ENCODE measurements at regions not wholly inside any gene's neighbourhood (a gene's known extent, or its start where the extent isn't known, plus 50 kb on each side); places are given as distances from the start of the nearest gene placed in this dataset.

DNA sequence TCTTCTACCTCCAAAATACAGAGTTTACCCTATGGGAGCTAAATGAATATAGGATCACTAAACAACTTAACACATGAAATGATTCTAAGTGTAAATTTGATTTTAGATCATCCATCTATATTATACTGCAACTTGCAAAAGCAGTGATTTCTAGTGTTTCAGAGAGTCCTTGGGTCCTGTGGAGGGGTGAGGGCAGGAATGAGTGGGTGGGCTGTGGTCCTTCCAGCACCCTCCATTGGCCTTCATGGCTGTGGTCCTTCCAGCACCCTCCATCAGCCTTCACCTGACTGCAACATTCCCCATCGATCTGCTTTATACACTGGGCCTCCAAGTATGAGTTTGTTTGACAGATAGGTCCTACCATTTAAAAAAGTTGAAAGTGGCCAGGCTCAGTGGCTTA, 70.5 kb downstream of the TTC6 start:
- TF ChIP-seq EP300 (conservative IDR thresholded peaks at IDR 0.05; ENCODE audit: poor library complexity, severe bottlenecking) (no peak), MXI1 (conservative IDR thresholded peaks at IDR 0.05; ENCODE audit: poor library complexity, severe bottlenecking) (no peak), RAD21 (conservative IDR thresholded peaks at IDR 0.05) (no peak), EZH2 (IDR thresholded peaks at IDR 0.05; ENCODE audit: borderline replicate concordance, insufficient read depth, low read length, poor library complexity, severe bottlenecking) (no peak), POLR2AphosphoS5 (IDR thresholded peaks at IDR 0.05) (no peak)
- TF ChIP-seq, protein P1, sequence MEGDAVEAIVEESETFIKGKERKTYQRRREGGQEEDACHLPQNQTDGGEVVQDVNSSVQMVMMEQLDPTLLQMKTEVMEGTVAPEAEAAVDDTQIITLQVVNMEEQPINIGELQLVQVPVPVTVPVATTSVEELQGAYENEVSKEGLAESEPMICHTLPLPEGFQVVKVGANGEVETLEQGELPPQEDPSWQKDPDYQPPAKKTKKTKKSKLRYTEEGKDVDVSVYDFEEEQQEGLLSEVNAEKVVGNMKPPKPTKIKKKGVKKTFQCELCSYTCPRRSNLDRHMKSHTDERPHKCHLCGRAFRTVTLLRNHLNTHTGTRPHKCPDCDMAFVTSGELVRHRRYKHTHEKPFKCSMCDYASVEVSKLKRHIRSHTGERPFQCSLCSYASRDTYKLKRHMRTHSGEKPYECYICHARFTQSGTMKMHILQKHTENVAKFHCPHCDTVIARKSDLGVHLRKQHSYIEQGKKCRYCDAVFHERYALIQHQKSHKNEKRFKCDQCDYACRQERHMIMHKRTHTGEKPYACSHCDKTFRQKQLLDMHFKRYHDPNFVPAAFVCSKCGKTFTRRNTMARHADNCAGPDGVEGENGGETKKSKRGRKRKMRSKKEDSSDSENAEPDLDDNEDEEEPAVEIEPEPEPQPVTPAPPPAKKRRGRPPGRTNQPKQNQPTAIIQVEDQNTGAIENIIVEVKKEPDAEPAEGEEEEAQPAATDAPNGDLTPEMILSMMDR (IDR thresholded peaks at IDR 0.05; ENCODE audit: poor library complexity, severe bottlenecking): no peak

All from neural cell (in vitro differentiated cells).